ENCODE measurements at regions not wholly inside any gene's neighbourhood (a gene's known extent, or its start where the extent isn't known, plus 50 kb on each side); places are given as distances from the start of the nearest gene placed in this dataset.

GRCh38 chr10:44477046-44477425, 92.1 kb upstream of the CXCL12 start:
- peak; percentile 31 to 53 (median 40) for DNase-seq

GRCh38 chr10:44478040-44478439, 93.1 kb upstream of the CXCL12 start:
- peak in 2 of 3 donors; percentile 35 to 38 for DNase-seq

GRCh38 chr10:44478876-44479705, 94.2 kb upstream of the CXCL12 start:
- peak; percentile 42 to 57 (median 51) for DNase-seq

GRCh38 chr10:44492678-44493077, 107.8 kb upstream of the CXCL12 start:
- DNase-seq, result no peak

GRCh38 chr10:44498222-44498621, 113.3 kb upstream of the CXCL12 start:
- DNase-seq, result no peak

- no peak for DNase-seq
These were observed 115.6 kb upstream of the CXCL12 start for GRCh38 chr10:44500451-44500850.

GRCh38 chr10:44506386-44506785, 121.5 kb upstream of the CXCL12 start:
- DNase-seq, result no peak

GRCh38 chr10:44510379-44511115, 125.7 kb upstream of the CXCL12 start:
- no peak for DNase-seq

- peak; percentile 31 to 57 (median 56) for DNase-seq
These were observed 126.3 kb upstream of the CXCL12 start for GRCh38 chr10:44511166-44511565.

- DNase-seq, result peak; percentile 25 to 65 (median 36)
These were observed 126.7 kb upstream of the CXCL12 start for GRCh38 chr10:44511601-44512000.

GRCh38 chr10:44512431-44513022, 127.6 kb upstream of the CXCL12 start:
- no peak for DNase-seq

GRCh38 chr10:44513591-44513990, 128.7 kb upstream of the CXCL12 start:
- DNase-seq, result peak in 2 of 3 donors; percentile 16 to 25

- no peak for DNase-seq
These were observed 132.0 kb upstream of the CXCL12 start for GRCh38 chr10:44516891-44517290.

- peak in 2 of 3 donors; percentile 31 to 34 for DNase-seq
These were observed 132.7 kb upstream of the CXCL12 start for GRCh38 chr10:44517635-44518034.

- DNase-seq, result no peak
These were observed 134.5 kb upstream of the CXCL12 start for GRCh38 chr10:44519361-44519760.

- no peak for DNase-seq
These were observed 135.8 kb upstream of the CXCL12 start for GRCh38 chr10:44520651-44521050.

GRCh38 chr10:44539178-44539577, 154.3 kb upstream of the CXCL12 start:
- no peak for DNase-seq

- no peak for DNase-seq
These were observed 167.8 kb upstream of the CXCL12 start for GRCh38 chr10:44552726-44553125.

GRCh38 chr10:44557596-44558191, 172.8 kb upstream of the CXCL12 start:
- no peak for DNase-seq

- no peak for DNase-seq
These were observed 173.6 kb upstream of the CXCL12 start for GRCh38 chr10:44558521-44558920.

- DNase-seq, result no peak
These were observed 179.5 kb upstream of the CXCL12 start for GRCh38 chr10:44564361-44564760.

GRCh38 chr10:44564790-44565189, 179.9 kb upstream of the CXCL12 start:
- DNase-seq, result no peak

- no peak for DNase-seq
These were observed 181.9 kb upstream of the CXCL12 start for GRCh38 chr10:44566786-44567185.
